Osteoblast (primary cell): ENCODE measurements at regions not wholly inside any gene's neighbourhood (a gene's known extent, or its start where the extent isn't known, plus 50 kb on each side); places are given as distances from the start of the nearest gene placed in this dataset.

Source experiments
- DNase-seq: peaks from one replicate; pipeline ENCODE4 v3.0.0; 2011; ENCODE audit warnings: low spot score, mixed read lengths; ENCODE audit not compliant: insufficient read length; ENCODE audit errors: missing footprints
- H2AFZ ChIP-seq: 2 replicates; pipeline ENCODE4 v1.6.0; 2011; ENCODE audit warnings: mild to moderate bottlenecking, low read length
- H3K27ac ChIP-seq: 2 replicates; pipeline ENCODE4 v1.5.1; 2011; ENCODE audit warnings: mild to moderate bottlenecking, low read depth, low read length, moderate library complexity
- H3K27me3 ChIP-seq: 2 replicates; pipeline ENCODE4 v1.6.0; 2012; ENCODE audit warnings: mild to moderate bottlenecking, control low read depth, inconsistent platforms, low read length, moderate library complexity; ENCODE audit not compliant: insufficient read depth
- H3K36me3 ChIP-seq: 2 replicates; pipeline ENCODE4 v1.5.1; 2011; ENCODE audit warnings: mild to moderate bottlenecking, low read length, control low read depth, moderate library complexity; ENCODE audit not compliant: insufficient read depth
- H3K4me1 ChIP-seq: 2 replicates; pipeline ENCODE4 v1.5.1; 2011; ENCODE audit warnings: mild to moderate bottlenecking, low read length, control low read depth, moderate library complexity; ENCODE audit not compliant: insufficient read depth
- H3K4me2 ChIP-seq: 2 replicates; pipeline ENCODE4 v1.6.0; 2011; ENCODE audit warnings: mild to moderate bottlenecking, low read length; ENCODE audit not compliant: insufficient read depth
- H3K4me3 ChIP-seq: fragments of 200-600 bp; sonication (generic); 3 replicates; pipeline ENCODE4 v1.5.1; 2012; ENCODE audit warnings: mild to moderate bottlenecking, low read length, inconsistent platforms; ENCODE audit not compliant: insufficient read depth
- H3K79me2 ChIP-seq: 2 replicates; pipeline ENCODE4 v1.6.0; 2012; ENCODE audit warnings: mild to moderate bottlenecking, low read length, control low read depth, inconsistent platforms; ENCODE audit not compliant: insufficient read depth
- H3K9me3 ChIP-seq: 2 replicates; pipeline ENCODE4 v1.5.1; 2011; ENCODE audit warnings: low read depth, low read length, control low read depth
- H4K20me1 ChIP-seq: 2 replicates; pipeline ENCODE4 v1.6.0; 2012; ENCODE audit warnings: mild to moderate bottlenecking, low read length, control low read depth; ENCODE audit not compliant: insufficient read depth
- CTCF ChIP-seq: IDR thresholded peaks from 2 replicates; pipeline ENCODE4 v1.5.1; 2011; ENCODE audit warnings: mild to moderate bottlenecking, low read depth, low read length, moderate library complexity; ENCODE audit errors: extremely low read depth

GRCh38 chr7:94205529-94205928 is 189.2 kb upstream of the COL1A2 start:
- no peaks in the 10 kb centered on the region for H3K79me2 ChIP-seq
- no peaks in the 10 kb centered on the region for H3K9me3 ChIP-seq
- H3K4me3 ChIP-seq: no peak overlapping the region
- peak; percentile 39 for DNase-seq
- H3K4me1 ChIP-seq: no peaks in the 10 kb centered on the region
- no peaks in the 10 kb centered on the region for H4K20me1 ChIP-seq
- no peak overlapping the region for H3K4me2 ChIP-seq
- H3K36me3 ChIP-seq: no peaks in the 10 kb centered on the region
- no peak overlapping the region for H2AFZ ChIP-seq
- no peak overlapping the region for H3K27ac ChIP-seq
- no peak for TF ChIP-seq CTCF
- no peaks in the 10 kb centered on the region for H3K27me3 ChIP-seq

- Histone ChIP-seq H3K79me2 (no peaks in the 10 kb centered on the region), H3K4me1 (no peaks in the 10 kb centered on the region), H3K36me3 (no peaks in the 10 kb centered on the region), H4K20me1 (no peaks in the 10 kb centered on the region), H2AFZ (no peak overlapping the region), H3K4me2 (no peak overlapping the region), H3K27ac (no peak overlapping the region), H3K4me3 (no peak overlapping the region), H3K9me3 (no peaks in the 10 kb centered on the region), H3K27me3 (no peaks in the 10 kb centered on the region)
- DNase-seq: no peak
- TF ChIP-seq CTCF: no peak
These were observed 188.4 kb upstream of the COL1A2 start for GRCh38 chr7:94206295-94206694.

GRCh38 chr7:94212160-94212559 is 182.5 kb upstream of the COL1A2 start:
- no peaks in the 10 kb centered on the region for H3K36me3 ChIP-seq
- no peaks in the 10 kb centered on the region for H3K79me2 ChIP-seq
- H3K27ac ChIP-seq: no peak overlapping the region
- no peak overlapping the region for H2AFZ ChIP-seq
- H3K9me3 ChIP-seq: no peaks in the 10 kb centered on the region
- no peaks in the 10 kb centered on the region for H4K20me1 ChIP-seq
- no peak for DNase-seq
- no peak overlapping the region for H3K4me2 ChIP-seq
- no peak for TF ChIP-seq CTCF
- no peaks in the 10 kb centered on the region for H3K4me1 ChIP-seq
- H3K4me3 ChIP-seq: no peak overlapping the region
- no peaks in the 10 kb centered on the region for H3K27me3 ChIP-seq

- DNase-seq: no peak
- Histone ChIP-seq H3K9me3 (no peaks in the 10 kb centered on the region), H2AFZ (no peak overlapping the region), H3K4me1 (no peaks in the 10 kb centered on the region), H3K27ac (no peak overlapping the region), H3K4me3 (no peak overlapping the region), H3K36me3 (no peaks in the 10 kb centered on the region), H3K27me3 (no peaks in the 10 kb centered on the region), H3K79me2 (no peaks in the 10 kb centered on the region), H4K20me1 (no peaks in the 10 kb centered on the region), H3K4me2 (no peak overlapping the region)
- no peak for TF ChIP-seq CTCF
These were observed 177.7 kb upstream of the COL1A2 start for GRCh38 chr7:94216944-94217461.
